ENCODE measurements at regions not wholly inside any gene's neighbourhood (a gene's known extent, or its start where the extent isn't known, plus 50 kb on each side); places are given as distances from the start of the nearest gene placed in this dataset.

GRCh38 chr7:18426564-18427226 lies 68.9 kb upstream of the HDAC9 start:
- TF ChIP-seq CTCF (IDR thresholded peaks at IDR 0.05 in 2 of 3, conservative IDR thresholded peaks at IDR 0.05 in 1 of 3; ENCODE audit: control insufficient read depth in 2 of 3, extremely low read depth in 1 of 3, insufficient read depth in 1 of 3, low read depth in 3 of 3, low read length in 3 of 3), result no peak
- TF ChIP-seq EZH2 (IDR thresholded peaks at IDR 0.05; ENCODE audit: borderline replicate concordance, control insufficient read depth, low read depth, low read length), result no peak
- TF ChIP-seq JUNB (IDR thresholded peaks at IDR 0.05), result no peak
- TF ChIP-seq KDM1A (IDR thresholded peaks at IDR 0.05; ENCODE audit: borderline replicate concordance), result no peak
- TF ChIP-seq POLR2A (IDR thresholded peaks at IDR 0.05; ENCODE audit: low read depth, low read length), result no peak
- TF ChIP-seq ZBTB33 (IDR thresholded peaks at IDR 0.05), result no peak
- no peak for TF ChIP-seq ESRRA (IDR thresholded peaks at IDR 0.05; ENCODE audit: low read length)
- TF ChIP-seq CBFB (IDR thresholded peaks at IDR 0.05; ENCODE audit: low read depth), result no peak
- TF ChIP-seq TCF12 (IDR thresholded peaks at IDR 0.05; ENCODE audit: low read depth, low read length), result no peak
